IMR-90 (cell line): ENCODE measurements at regions not wholly inside any gene's neighbourhood (a gene's known extent, or its start where the extent isn't known, plus 50 kb on each side); places are given as distances from the start of the nearest gene placed in this dataset.
"Not testable (repeated sequence)": the region's sequence is repeated elsewhere in the genome, so short reads cannot be mapped to it uniquely, and the experiment has no call there.

ENCODE experiments used
- ATAC-seq: fragments of 200-7000 bp; cut with Tn5 transposase; 2 replicates; pipeline ENCODE4 v1.9.1; 2020; ENCODE audit warnings: low read depth, mild to moderate bottlenecking, moderate library complexity
- BruUV-seq: library from RNA; stranded (reverse); fragments of 400-500 nt; replicated peaks from 2 replicates; lab custom pipeline; 2021; lab: Mats Ljungman, UMichigan
- CTCF ChIA-PET: fragments of 300-600 bp; formaldehyde crosslinking; extraction: SDS; loops from one replicate; lab custom pipeline; 2021; ENCODE audit warnings: antibody characterized with exemption; lab: Yijun Ruan, JAX
- POLR2A ChIA-PET: fragments of 300-600 bp; sonication (Branson Sonifier 250); formaldehyde crosslinking; loops from one replicate; lab custom pipeline; 2022; ENCODE audit warnings: antibody characterized with exemption; ENCODE audit not compliant: unreplicated experiment; lab: Charles Lee
- DNase-seq: peaks from one replicate; pipeline ENCODE4 v3.0.0; 2013
- H2AFZ ChIP-seq: replicated peaks from 2 replicates; pipeline ENCODE3; 2013; ENCODE audit warnings: low read length, mild to moderate bottlenecking; ENCODE audit not compliant: poor library complexity
- H2AK5ac ChIP-seq: 2 replicates; pipeline ENCODE4 v1.6.1; 2013; ENCODE audit warnings: low read depth, low read length, inconsistent platforms
- H2AK9ac ChIP-seq: replicated peaks from 2 replicates; pipeline ENCODE3; 2013; ENCODE audit warnings: mild to moderate bottlenecking, low read depth, low read length, moderate library complexity; ENCODE audit not compliant: poor library complexity
- H2BK120ac ChIP-seq: 2 replicates; pipeline ENCODE4 v1.6.1; 2013; ENCODE audit warnings: low read depth, low read length, inconsistent platforms
- H2BK15ac ChIP-seq: 3 replicates; pipeline ENCODE4 v1.6.1; 2013; ENCODE audit warnings: low read depth, low read length, inconsistent platforms
- H2BK20ac ChIP-seq: 2 replicates; pipeline ENCODE4 v1.6.1; 2013; ENCODE audit warnings: low read depth, mild to moderate bottlenecking, inconsistent platforms, low read length, moderate library complexity
- H2BK5ac ChIP-seq: 2 replicates; pipeline ENCODE4 v1.6.1; 2013; ENCODE audit warnings: mild to moderate bottlenecking, low read depth, low read length, inconsistent platforms; ENCODE audit not compliant: poor library complexity, severe bottlenecking
- H3K14ac ChIP-seq: replicated peaks from 2 replicates; pipeline ENCODE4 v1.6.1; 2013; ENCODE audit warnings: low read depth, low read length, inconsistent platforms
- H3K18ac ChIP-seq: 2 replicates; pipeline ENCODE4 v1.6.1; 2013; ENCODE audit warnings: low read depth, low read length, control low read depth
- H3K23ac ChIP-seq: 2 replicates; pipeline ENCODE4 v1.6.1; 2013; ENCODE audit warnings: low read depth, low read length, inconsistent platforms
- H3K27ac ChIP-seq: 2 replicates; pipeline ENCODE4 v1.5.1; 2013; ENCODE audit warnings: mild to moderate bottlenecking, control low read depth, low read length; ENCODE audit not compliant: insufficient read depth
- H3K27me3 ChIP-seq: 2 replicates; pipeline ENCODE4 v1.6.1; 2013; ENCODE audit warnings: low read length; ENCODE audit not compliant: control insufficient read depth, insufficient read depth
- H3K36me3 ChIP-seq: 2 replicates; pipeline ENCODE4 v1.6.1; 2013; ENCODE audit warnings: low read length, mixed read lengths; ENCODE audit not compliant: control insufficient read depth, insufficient read depth
- H3K4ac ChIP-seq: 2 replicates; pipeline ENCODE4 v1.6.1; 2013; ENCODE audit warnings: low read depth, low read length, inconsistent platforms
- H3K4me1 ChIP-seq: 2 replicates; pipeline ENCODE4 v1.6.1; 2013; ENCODE audit warnings: low read length, mixed read lengths; ENCODE audit not compliant: control insufficient read depth, insufficient read depth
- H3K4me2 ChIP-seq: 2 replicates; pipeline ENCODE4 v1.6.1; 2013; ENCODE audit warnings: low read depth, mild to moderate bottlenecking, control low read depth, low read length, moderate library complexity
- H3K4me3 ChIP-seq: 2 replicates; pipeline ENCODE4 v1.5.1; 2013; ENCODE audit warnings: low read depth, mild to moderate bottlenecking, control low read depth, low read length, moderate library complexity; ENCODE audit not compliant: insufficient read depth
- H3K56ac ChIP-seq: 2 replicates; pipeline ENCODE4 v1.6.1; 2013; ENCODE audit warnings: low read length, inconsistent platforms; ENCODE audit not compliant: insufficient read depth; ENCODE audit errors: extremely low read depth
- H3K79me1 ChIP-seq, 2 experiments: 2 replicates each; pipeline ENCODE4 v1.6.1; 2013; ENCODE audit warnings: low read length in 2 of 2, inconsistent platforms in 1 of 2, low read depth in 1 of 2
- H3K9ac ChIP-seq: 2 replicates; pipeline ENCODE4 v1.6.1; 2013; ENCODE audit warnings: low read depth, low read length, control low read depth
- H3K9me1 ChIP-seq: 2 replicates; pipeline ENCODE4 v1.6.1; 2013; ENCODE audit warnings: low read length, inconsistent platforms; ENCODE audit not compliant: insufficient read depth
- H3K9me3 ChIP-seq: 2 replicates; pipeline ENCODE4 v1.6.1; 2013; ENCODE audit warnings: low read length; ENCODE audit not compliant: control insufficient read depth, insufficient read depth
- H4K20me1 ChIP-seq: 2 replicates; pipeline ENCODE4 v1.6.1; 2013; ENCODE audit warnings: low read length, inconsistent platforms; ENCODE audit not compliant: insufficient read depth
- H4K5ac ChIP-seq: 2 replicates; pipeline ENCODE4 v1.6.1; 2013; ENCODE audit warnings: mild to moderate bottlenecking, low read depth, low read length, control low read depth
- H4K8ac ChIP-seq, 2 experiments: 2 replicates each; pipeline ENCODE4 v1.6.1; 2013; ENCODE audit warnings: low read depth in 2 of 2, low read length in 2 of 2, control low read depth in 1 of 2, inconsistent platforms in 1 of 2
- H4K91ac ChIP-seq: 2 replicates; pipeline ENCODE4 v1.6.1; 2013; ENCODE audit warnings: low read depth, low read length, inconsistent platforms; ENCODE audit not compliant: insufficient read depth
- FOS ChIP-seq: fragments of 150-350 bp; IDR thresholded peaks from 2 replicates; pipeline ENCODE4 v1.6.1; 2016; ENCODE audit warnings: low read depth, low read length
- MAFK ChIP-seq: IDR thresholded peaks from 2 replicates; pipeline ENCODE4 v1.6.1; 2012; ENCODE audit warnings: low read depth, low read length, improper control_type of control experiment
- WGBS, 2 experiments: methylation state at CpG; one replicate each; pipeline versions ENCODE4 v1.1.5 to v1.1.7; 2013; ENCODE audit warnings: missing lambda C conversion rate in 2 of 2; ENCODE audit not compliant: insufficient read length in 1 of 2; ENCODE audit errors: extremely low coverage in 2 of 2; 5-methylcytosine and 5-hydroxymethylcytosine counted together
- dilution Hi-C: fragments of 300-500 bp; cut with HindIII; formaldehyde crosslinking; loops from one replicate; pipeline ENCODE4 v1.14.3; 2018; ENCODE audit warnings: low sequenced_read_pairs; ENCODE audit not compliant: unreplicated experiment
- in situ Hi-C: fragments of 300-500 bp; cut with MboI; formaldehyde crosslinking; loops from 3 replicates; pipeline ENCODE4 v1.14.3; 2019; ENCODE audit warnings: low sequenced_read_pairs, inconsistent platforms, mixed read lengths
- intact Hi-C: fragments of 100-400 bp; cut with micrococcal nuclease; formaldehyde crosslinking; loops from 2 replicates; pipeline ENCODE4 v1.10.0; 2022

DNA sequence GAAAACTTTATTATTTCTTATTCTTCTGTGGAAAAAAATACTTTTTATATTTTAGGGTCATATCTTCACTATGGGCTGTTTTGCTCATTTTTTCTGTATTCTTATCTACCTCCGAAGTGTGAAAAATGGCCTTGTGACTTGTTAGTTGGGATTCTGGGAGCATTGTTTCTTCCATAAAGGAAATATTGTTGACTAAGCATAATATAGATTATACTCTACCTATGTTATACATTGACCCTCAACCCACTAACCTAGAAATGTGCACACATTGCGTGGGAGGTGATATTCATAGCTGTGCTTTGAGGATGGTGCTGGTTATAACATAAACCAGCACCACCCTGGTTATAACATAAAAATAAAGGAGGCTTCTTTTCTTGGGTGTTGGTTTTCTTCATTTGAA, 259.2 kb upstream of the AADAT start:
- H3K9ac ChIP-seq: no peak overlapping the region
- no peaks in the 10 kb centered on the region for H3K9me1 ChIP-seq
- dilution Hi-C loops (no loop called here), intact Hi-C loops (no loop called here), in situ Hi-C loops (no loop called here)
- no peak overlapping the region for H2AK9ac ChIP-seq
- ATAC-seq (no peak), DNase-seq (no peak)
- H3K56ac ChIP-seq: no peak overlapping the region
- H3K4me3 ChIP-seq: no peak overlapping the region
- no peak overlapping the region for H2BK15ac ChIP-seq
- H3K79me1 ChIP-seq: no peaks in the 10 kb centered on the region
- no peaks in the 10 kb centered on the region for H3K27me3 ChIP-seq
- no peak overlapping the region for H3K18ac ChIP-seq
- H3K4ac ChIP-seq: no peak overlapping the region
- no peak overlapping the region for H4K5ac ChIP-seq
- H2BK20ac ChIP-seq: no peak overlapping the region
- no peak overlapping the region for H4K91ac ChIP-seq
- H2BK120ac ChIP-seq: no peak overlapping the region
- peaks cover 2% of the 10 kb centered on the region for H3K9me3 ChIP-seq
- no TSS peak for BruUV-seq
- no peak overlapping the region for H2AK5ac ChIP-seq
- no peaks in the 10 kb centered on the region for H4K20me1 ChIP-seq
- no peak overlapping the region for H2BK5ac ChIP-seq
- no peaks in the 10 kb centered on the region for H3K36me3 ChIP-seq
- H3K4me2 ChIP-seq: no peak overlapping the region
- no peak overlapping the region for H3K14ac ChIP-seq
- H3K27ac ChIP-seq: no peak overlapping the region
- H2AFZ ChIP-seq: no peak overlapping the region
- CTCF ChIA-PET: no interaction called here
- no peaks in the 10 kb centered on the region for H3K4me1 ChIP-seq
- H4K8ac ChIP-seq: no peak overlapping the region
- POLR2A ChIA-PET: no interaction called here
- no CpG with 5 or more reads among the region's 2 CpGs for WGBS, 2 experiments
- H3K23ac ChIP-seq: no peak overlapping the region
- TF ChIP-seq MAFK (peak; percentile 75), FOS (no peak)

DNA sequence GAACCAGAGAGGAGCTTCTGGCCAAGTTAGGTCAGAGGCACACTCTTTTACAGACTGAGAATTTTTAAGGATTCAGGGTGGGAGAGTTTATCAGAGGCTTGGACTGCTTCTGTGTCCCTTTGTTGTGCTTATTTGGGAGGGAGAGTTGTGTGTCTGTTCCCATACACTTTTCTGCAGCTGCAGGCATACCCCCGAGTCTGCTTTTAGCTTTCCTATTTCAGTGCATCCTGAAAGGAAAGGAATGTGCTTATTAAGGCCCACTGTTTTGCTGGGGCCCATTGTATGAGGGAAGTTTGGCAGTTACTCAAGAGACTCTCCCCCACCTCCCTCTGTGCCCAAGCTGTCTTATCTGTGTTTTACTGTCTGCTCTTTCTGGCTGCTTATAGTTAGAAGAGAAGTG, 257.4 kb upstream of the AADAT start:
- H3K4me3 ChIP-seq, H3K9me1 ChIP-seq, H2AFZ ChIP-seq, H3K56ac ChIP-seq, H3K79me1 ChIP-seq, in situ Hi-C loops, H3K27me3 ChIP-seq, H3K14ac ChIP-seq, CTCF ChIA-PET, H3K23ac ChIP-seq, H3K4ac ChIP-seq, H4K8ac ChIP-seq, DNase-seq, dilution Hi-C loops, H2BK20ac ChIP-seq, POLR2A ChIA-PET, H2BK15ac ChIP-seq, H3K4me2 ChIP-seq, H4K91ac ChIP-seq, H2BK5ac ChIP-seq, H2BK120ac ChIP-seq, H2AK9ac ChIP-seq, H4K5ac ChIP-seq, intact Hi-C loops, H3K9ac ChIP-seq, H2AK5ac ChIP-seq, H3K27ac ChIP-seq, H3K9me3 ChIP-seq, H3K4me1 ChIP-seq, BruUV-seq, ATAC-seq, H3K36me3 ChIP-seq, H3K18ac ChIP-seq, H4K20me1 ChIP-seq: not testable (repeated sequence)
- WGBS, 2 experiments: no CpG with 5 or more reads among the region's 1 CpG
